H1 (cell line): ENCODE measurements at regions not wholly inside any gene's neighbourhood (a gene's known extent, or its start where the extent isn't known, plus 50 kb on each side); places are given as distances from the start of the nearest gene placed in this dataset.

Experiments
- ASH2L ChIP-seq: fragments of 200-600, 300-600 bp; sonication (generic); IDR thresholded peaks from one replicate; pipeline ENCODE4 v1.7.1; 2017; ENCODE audit warnings: low read length
- CTCF ChIP-seq, 3 experiments: IDR thresholded peaks; 1 replicate in 2 of 3; 2 replicates in 1 of 3; pipeline versions ENCODE4 v1.5.1 to v1.6.1; 2011; ENCODE audit warnings: low read length in 3 of 3, mild to moderate bottlenecking in 3 of 3, inconsistent platforms in 2 of 3, low read depth in 1 of 3, moderate library complexity in 1 of 3; ENCODE audit not compliant: insufficient read depth in 1 of 3; ENCODE audit errors: control extremely low read depth in 1 of 3
- EP300 ChIP-seq, 2 experiments: IDR thresholded peaks; 1 replicate in 1 of 2; 2 replicates in 1 of 2; pipeline ENCODE4 v1.6.1; 2011 to 2012; ENCODE audit warnings: low read depth in 2 of 2, low read length in 2 of 2, mild to moderate bottlenecking in 2 of 2, borderline replicate concordance in 1 of 2, inconsistent platforms in 1 of 2, moderate library complexity in 1 of 2
- MAX ChIP-seq: IDR thresholded peaks from 2 replicates; pipeline ENCODE4 v1.6.1; 2012; ENCODE audit warnings: inconsistent platforms
- RAD21 ChIP-seq, 2 experiments: IDR thresholded peaks in 1 of 2; conservative IDR thresholded peaks in 1 of 2; 2 replicates each; pipeline ENCODE4 v1.6.1; 2011; ENCODE audit warnings: low read depth in 2 of 2, low read length in 2 of 2, improper control_type of control experiment in 1 of 2, inconsistent platforms in 1 of 2, mild to moderate bottlenecking in 1 of 2, moderate library complexity in 1 of 2

- no peak for TF ChIP-seq ASH2L
- no peak for TF ChIP-seq EP300 (IDR thresholded peaks at IDR 0.05; ENCODE audit: borderline replicate concordance in 1 of 2, low read depth in 2 of 2, low read length in 2 of 2)
- TF ChIP-seq RAD21 (IDR thresholded peaks at IDR 0.05 in 1 of 2, conservative IDR thresholded peaks at IDR 0.05 in 1 of 2; ENCODE audit: low read depth in 2 of 2, low read length in 2 of 2): no peak
- no peak for TF ChIP-seq CTCF (IDR thresholded peaks at IDR 0.05; ENCODE audit: control extremely low read depth in 1 of 3, insufficient read depth in 1 of 3, low read depth in 1 of 3, low read length in 3 of 3)
- TF ChIP-seq MAX: no peak
These were observed 202.6 kb upstream of the UFM1 start for GRCh38 chr13:38147050-38147449.
